ENCODE measurements at regions not wholly inside any gene's neighbourhood (a gene's known extent, or its start where the extent isn't known, plus 50 kb on each side); places are given as distances from the start of the nearest gene placed in this dataset.

GRCh38 chrX:42696536-42697124, 81.3 kb downstream of the PPP1R2C start:
- TF ChIP-seq CTCF (IDR thresholded peaks at IDR 0.05; ENCODE audit: insufficient read depth, low read length) (no peak), REST (IDR thresholded peaks at IDR 0.05; ENCODE audit: insufficient replicate concordance, low read depth) (no peak), GABPA (IDR thresholded peaks at IDR 0.05; ENCODE audit: low read depth) (no peak), POLR2AphosphoS5 (IDR thresholded peaks at IDR 0.05; ENCODE audit: low read depth) (no peak), SPI1 (IDR thresholded peaks at IDR 0.05; ENCODE audit: borderline replicate concordance, low read depth) (no peak)
